ENCODE measurements at regions not wholly inside any gene's neighbourhood (a gene's known extent, or its start where the extent isn't known, plus 50 kb on each side); places are given as distances from the start of the nearest gene placed in this dataset.

DNA sequence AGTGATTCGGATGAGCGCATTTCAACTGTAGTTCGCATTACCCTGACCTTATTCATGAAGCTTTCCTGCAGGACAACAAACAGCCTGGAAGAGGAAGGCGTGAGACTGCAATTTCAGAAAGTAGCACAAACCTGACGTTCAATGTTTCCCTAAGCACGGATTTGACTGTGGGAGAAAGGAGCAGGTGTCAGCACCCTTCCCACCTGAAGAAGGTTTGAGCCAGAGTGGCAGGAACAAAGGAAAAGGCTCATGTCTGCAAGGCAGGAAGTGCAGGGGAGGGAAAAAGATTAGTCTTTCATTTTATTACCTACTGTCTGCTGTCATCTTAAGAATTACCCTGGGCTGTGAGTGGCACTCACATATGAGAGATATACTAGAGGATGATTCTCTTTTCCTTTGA lies 114.0 kb downstream of the MED10 start:
- Histone ChIP-seq H3K27ac (no peak overlapping the region), H3K9me3 (no peaks in the 10 kb centered on the region), H3K4me3 (replicated peaks in 1 of 3) (no peak overlapping the region), H3K27me3 (no peaks in the 10 kb centered on the region), H3K4me1 (no peaks in the 10 kb centered on the region), H3K36me3 (no peaks in the 10 kb centered on the region)
- TF ChIP-seq POLR2A (IDR thresholded peaks at IDR 0.05), result no peak
- TF ChIP-seq, protein P1, sequence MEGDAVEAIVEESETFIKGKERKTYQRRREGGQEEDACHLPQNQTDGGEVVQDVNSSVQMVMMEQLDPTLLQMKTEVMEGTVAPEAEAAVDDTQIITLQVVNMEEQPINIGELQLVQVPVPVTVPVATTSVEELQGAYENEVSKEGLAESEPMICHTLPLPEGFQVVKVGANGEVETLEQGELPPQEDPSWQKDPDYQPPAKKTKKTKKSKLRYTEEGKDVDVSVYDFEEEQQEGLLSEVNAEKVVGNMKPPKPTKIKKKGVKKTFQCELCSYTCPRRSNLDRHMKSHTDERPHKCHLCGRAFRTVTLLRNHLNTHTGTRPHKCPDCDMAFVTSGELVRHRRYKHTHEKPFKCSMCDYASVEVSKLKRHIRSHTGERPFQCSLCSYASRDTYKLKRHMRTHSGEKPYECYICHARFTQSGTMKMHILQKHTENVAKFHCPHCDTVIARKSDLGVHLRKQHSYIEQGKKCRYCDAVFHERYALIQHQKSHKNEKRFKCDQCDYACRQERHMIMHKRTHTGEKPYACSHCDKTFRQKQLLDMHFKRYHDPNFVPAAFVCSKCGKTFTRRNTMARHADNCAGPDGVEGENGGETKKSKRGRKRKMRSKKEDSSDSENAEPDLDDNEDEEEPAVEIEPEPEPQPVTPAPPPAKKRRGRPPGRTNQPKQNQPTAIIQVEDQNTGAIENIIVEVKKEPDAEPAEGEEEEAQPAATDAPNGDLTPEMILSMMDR (IDR thresholded peaks at IDR 0.05), result no peak
- intact Hi-C loops (cut with DNase I), result no loop called here
- DNase-seq, result no peak
- WGBS, 2 donors, result 69 to 74% methylated on average over 6 of the region's 6 CpGs

DNA sequence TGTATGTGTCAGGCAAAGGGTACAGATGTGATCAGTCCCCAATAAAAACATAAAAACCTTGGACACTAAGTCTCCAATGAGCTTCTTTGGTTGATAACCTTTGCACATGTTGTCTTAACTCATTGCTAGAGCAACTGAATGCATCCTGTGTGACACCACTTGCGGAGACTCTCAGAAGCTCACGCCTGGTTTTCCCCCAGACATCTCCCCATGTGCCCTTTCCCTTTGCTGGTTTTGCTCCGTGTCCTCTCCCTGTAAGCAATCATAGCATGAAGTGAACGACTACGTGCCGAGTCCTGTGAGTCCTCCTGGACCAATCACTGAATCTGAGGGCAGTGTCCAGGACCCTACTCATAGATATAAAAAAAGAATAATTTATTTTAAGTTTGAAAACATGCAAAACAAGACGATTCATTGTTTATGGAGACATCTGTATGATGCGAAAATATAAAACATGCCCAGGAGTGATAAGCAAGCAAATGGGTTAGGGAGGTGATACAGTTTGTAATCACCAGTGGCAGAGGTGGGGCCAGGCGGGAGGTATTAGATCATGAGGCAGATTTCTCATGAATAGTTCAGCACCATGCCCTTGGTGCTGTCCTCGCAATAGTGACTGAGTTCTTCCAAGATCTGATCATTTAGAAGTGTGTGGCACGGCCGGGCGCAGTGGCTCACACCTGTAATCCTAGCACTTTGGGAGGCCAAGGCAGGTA lies 115.5 kb downstream of the MED10 start:
- Histone ChIP-seq H3K4me3 (replicated peaks in 1 of 3) (no peak overlapping the region), H3K9me3 (no peaks in the 10 kb centered on the region), H3K27me3 (no peaks in the 10 kb centered on the region), H3K4me1 (no peaks in the 10 kb centered on the region), H3K27ac (no peak overlapping the region), H3K36me3 (no peaks in the 10 kb centered on the region)
- TF ChIP-seq, protein P1 (IDR thresholded peaks at IDR 0.05), result no peak
- no peak for TF ChIP-seq POLR2A (IDR thresholded peaks at IDR 0.05)
- intact Hi-C loops (cut with DNase I), result no loop called here
- 88 to 89% methylated on average over 13 of the region's 13 CpGs for WGBS, 2 donors
- no peak for DNase-seq

- 45 to 58% methylated on average over 4 of the region's 4 CpGs for WGBS, 2 donors
- Histone ChIP-seq H3K4me3 (replicated peaks in 1 of 3) (no peak overlapping the region), H3K27me3 (no peaks in the 10 kb centered on the region), H3K9me3 (no peaks in the 10 kb centered on the region), H3K36me3 (no peaks in the 10 kb centered on the region), H3K27ac (no peak overlapping the region), H3K4me1 (no peaks in the 10 kb centered on the region)
- TF ChIP-seq POLR2A (IDR thresholded peaks at IDR 0.05), result no peak
- TF ChIP-seq, protein P1 (IDR thresholded peaks at IDR 0.05), result no peak
- intact Hi-C loops (cut with DNase I), result no loop called here
- DNase-seq, result no peak
Observed at GRCh38 chr5:6261668-6262067, 116.7 kb downstream of the MED10 start.

- no peak for DNase-seq
- 69 to 75% methylated on average over 3 of the region's 3 CpGs for WGBS, 2 donors
- Histone ChIP-seq H3K9me3 (no peaks in the 10 kb centered on the region), H3K27me3 (no peaks in the 10 kb centered on the region), H3K27ac (no peak overlapping the region), H3K4me3 (replicated peaks in 1 of 3) (no peak overlapping the region), H3K4me1 (no peaks in the 10 kb centered on the region), H3K36me3 (no peaks in the 10 kb centered on the region)
- intact Hi-C loops (cut with DNase I), result no loop called here
- TF ChIP-seq, protein P1 (IDR thresholded peaks at IDR 0.05), result no peak
- TF ChIP-seq POLR2A (IDR thresholded peaks at IDR 0.05), result no peak
Observed at GRCh38 chr5:6261256-6261655, 117.1 kb downstream of the MED10 start.

- Histone ChIP-seq H3K36me3 (no peaks in the 10 kb centered on the region), H3K4me3 (replicated peaks in 1 of 3) (no peak overlapping the region), H3K27ac (no peak overlapping the region), H3K27me3 (no peaks in the 10 kb centered on the region), H3K9me3 (no peaks in the 10 kb centered on the region), H3K4me1 (no peaks in the 10 kb centered on the region)
- intact Hi-C loops (cut with DNase I), result no loop called here
- no peak for TF ChIP-seq POLR2A (IDR thresholded peaks at IDR 0.05)
- TF ChIP-seq, protein P1 (IDR thresholded peaks at IDR 0.05), result no peak
- 61% methylated on average over 3 of the region's 3 CpGs for WGBS, 2 donors
- DNase-seq, result no peak
Observed at GRCh38 chr5:6260846-6261245, 117.5 kb downstream of the MED10 start.

Data from thyroid gland (tissue), 4 donors.